ENCODE measurements at regions not wholly inside any gene's neighbourhood (a gene's known extent, or its start where the extent isn't known, plus 50 kb on each side); places are given as distances from the start of the nearest gene placed in this dataset.

- TF ChIP-seq YY1 (IDR thresholded peaks at IDR 0.05; ENCODE audit: insufficient read depth, insufficient read length) (no peak), SUZ12 (IDR thresholded peaks at IDR 0.05; ENCODE audit: extremely low read depth, insufficient read depth, insufficient read length) (no peak)
Observed at GRCh38 chr1:29551123-29551936, 315.0 kb downstream of the PTPRU start.

Measured in NT2/D1 (cell line).